Tibial nerve (tissue), 4 donors: ENCODE measurements at regions not wholly inside any gene's neighbourhood (a gene's known extent, or its start where the extent isn't known, plus 50 kb on each side); places are given as distances from the start of the nearest gene placed in this dataset. TPM values are rescaled to one million over a fixed set of nuclear protein-coding genes. Genes with fewer than 3 reads are reported as not detected.
"Not testable (repeated sequence)": the region's sequence is repeated elsewhere in the genome, so short reads cannot be mapped to it uniquely, and the experiment has no call there.

Experiments
- DNase-seq, 2 donors: peaks; one replicate each; pipeline ENCODE4 v3.0.0-alpha.2; 2019; ENCODE audit warnings: low spot score in 2 of 2
- H3K27ac ChIP-seq, 4 donors: fragments of 200-600 bp; sonication (generic) in 3 of 4; one replicate each; pipeline ENCODE4 v1.5.1; 2017 to 2019; ENCODE audit warnings: mild to moderate bottlenecking in 1 of 4
- H3K27me3 ChIP-seq, 2 donors: fragments of 200-600 bp; sonication (generic) in 1 of 2; one replicate each; pipeline versions ENCODE4 v1.5.1 to v1.6.0; 2017 to 2019
- H3K36me3 ChIP-seq, 3 donors: fragments of 200-600 bp; sonication (generic); one replicate each; pipeline ENCODE4 v1.5.1; 2018 to 2019
- H3K4me1 ChIP-seq, 4 donors: fragments of 200-600 bp; sonication (generic) in 3 of 4; one replicate each; pipeline ENCODE4 v1.5.1; 2017 to 2019
- H3K4me3 ChIP-seq, 4 donors: fragments of 200-600 bp; sonication (generic) in 3 of 4; one replicate each; pipeline ENCODE4 v1.5.1; 2017 to 2019; ENCODE audit warnings: mild to moderate bottlenecking in 1 of 4, moderate library complexity in 1 of 4
- H3K9me3 ChIP-seq, 4 donors: fragments of 200-600 bp; sonication (generic) in 3 of 4; one replicate each; pipeline ENCODE4 v1.5.1; 2017 to 2019
- CTCF ChIP-seq, 5 experiments: fragments of 200-600 bp in 3 of 5; fragments of 450-650 bp in 2 of 5; sonication (generic) in 3 of 5; IDR thresholded peaks; one replicate each; pipeline ENCODE4 v1.5.1; 2016 to 2019; ENCODE audit warnings: antibody characterized with exemption in 5 of 5, mild to moderate bottlenecking in 3 of 5, moderate library complexity in 2 of 5
- WGBS, 2 donors: methylation state at CpG; one replicate each; pipeline ENCODE4 v1.1.5; 2018; 5-methylcytosine and 5-hydroxymethylcytosine counted together
- small RNA-seq: library from RNA; depleted of rRNA; stranded (forward); fragments of <200 nt; gene quantifications from one replicate; pipeline ENCODE3, GENCODE V24; 2016

GRCh38 chrX:89350024-89350423 lies 571.7 kb upstream of the TGIF2LX start:
- H3K4me1 ChIP-seq: not testable (repeated sequence)
- 10 to 34% methylated on average over 4 to 10 of the region's 10 CpGs for WGBS, 2 donors
- peak in 1 of 5 experiments; percentile 13 for TF ChIP-seq CTCF (IDR thresholded peaks at IDR 0.05)

GRCh38 chrX:89369904-89370303 lies 551.8 kb upstream of the TGIF2LX start:
- DNase-seq, H3K4me1 ChIP-seq, H3K27ac ChIP-seq, H3K4me3 ChIP-seq, H3K36me3 ChIP-seq, H3K9me3 ChIP-seq, H3K27me3 ChIP-seq: not testable (repeated sequence)
- 91 to 95% methylated on average over 2 of the region's 2 CpGs for WGBS, 2 donors

More at GRCh38 chrX:89350024-89350423, 571.7 kb upstream of the TGIF2LX start:
- not testable (repeated sequence) for H3K27ac ChIP-seq, H3K9me3 ChIP-seq, DNase-seq, H3K36me3 ChIP-seq, H3K4me3 ChIP-seq, H3K27me3 ChIP-seq

DNA sequence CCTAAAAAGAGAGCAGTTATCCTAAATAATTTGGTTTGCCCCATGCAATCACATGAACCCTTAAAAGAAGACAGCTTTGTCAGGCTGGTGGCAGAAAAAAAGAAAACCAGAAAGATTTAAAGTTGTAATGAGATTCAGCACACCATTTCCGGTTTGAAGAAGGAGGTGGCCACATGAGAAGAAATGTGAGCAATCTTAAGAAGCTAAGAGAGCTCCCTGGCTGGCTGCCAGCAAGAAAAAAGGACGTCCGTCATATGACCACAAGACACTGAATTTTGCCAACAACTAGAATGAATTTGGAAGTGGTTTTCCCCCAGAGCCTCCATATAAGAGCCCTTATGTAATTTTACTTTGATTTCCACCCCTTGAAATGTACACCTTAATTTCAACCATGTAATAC lies 528.7 kb upstream of the TGIF2LX start:
- not testable (repeated sequence) for H3K36me3 ChIP-seq, DNase-seq, H3K27ac ChIP-seq, H3K4me1 ChIP-seq, H3K27me3 ChIP-seq, H3K4me3 ChIP-seq, H3K9me3 ChIP-seq
- whole genome bisulfite sequencing, 2 donors: 7 to 22% methylated on average over 3 of the region's 3 CpGs

GRCh38 chrX:89402818-89403217 lies 518.9 kb upstream of the TGIF2LX start:
- not testable (repeated sequence) for DNase-seq, H3K4me3 ChIP-seq, H3K9me3 ChIP-seq, H3K36me3 ChIP-seq, H3K27me3 ChIP-seq, H3K27ac ChIP-seq, H3K4me1 ChIP-seq

DNA sequence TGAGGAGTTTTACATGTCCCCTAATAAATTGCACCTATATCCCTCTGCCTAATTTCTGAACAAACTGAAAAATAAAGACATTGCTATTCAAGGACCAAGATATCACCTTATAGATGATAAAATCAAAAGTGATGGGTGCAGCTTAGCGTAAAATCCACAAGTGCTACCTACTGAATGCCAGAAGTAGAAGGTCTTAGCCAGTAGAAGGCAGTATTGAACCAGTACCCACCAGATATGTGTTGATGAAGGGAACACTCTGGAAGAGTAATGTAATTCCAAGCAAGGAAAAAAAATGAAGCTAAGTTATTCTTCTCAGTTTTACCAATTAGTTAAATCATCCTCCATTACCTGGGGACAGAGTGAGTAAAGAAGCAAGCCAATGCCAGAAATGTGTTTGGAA lies 516.6 kb upstream of the TGIF2LX start:
- H3K27ac ChIP-seq, DNase-seq, H3K9me3 ChIP-seq, H3K4me1 ChIP-seq, H3K27me3 ChIP-seq, H3K4me3 ChIP-seq, H3K36me3 ChIP-seq: not testable (repeated sequence)
- WGBS, 2 donors: 0 to 83% methylated on average over 1 of the region's 1 CpG

DNA sequence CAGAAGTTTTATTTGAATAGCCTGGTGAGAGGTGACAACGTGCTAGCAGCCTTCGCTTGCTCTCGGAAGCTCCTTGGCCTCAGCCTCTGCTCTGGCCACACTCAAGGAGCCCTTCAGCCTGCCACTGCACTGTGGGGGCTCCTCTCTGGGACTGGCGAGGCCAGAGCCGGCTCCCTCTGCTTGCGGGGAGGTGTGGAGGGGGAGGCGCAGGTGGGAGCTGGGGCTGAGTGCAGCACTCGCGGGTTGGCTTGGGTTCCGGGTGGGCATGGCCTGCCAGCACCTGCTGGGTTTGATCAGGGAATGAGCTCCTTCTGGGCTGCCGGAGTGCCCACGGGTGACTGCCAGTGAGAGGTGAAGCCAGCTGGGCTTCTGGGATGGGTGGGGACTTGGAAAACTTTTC lies 504.8 kb upstream of the TGIF2LX start:
- not testable (repeated sequence) for DNase-seq, H3K4me1 ChIP-seq, H3K36me3 ChIP-seq, H3K9me3 ChIP-seq, H3K27me3 ChIP-seq, H3K27ac ChIP-seq, H3K4me3 ChIP-seq
- 83 to 94% methylated on average over 2 to 10 of the region's 12 CpGs for WGBS, 2 donors

- not testable (repeated sequence) for H3K9me3 ChIP-seq, H3K27ac ChIP-seq, H3K27me3 ChIP-seq, H3K4me3 ChIP-seq, H3K4me1 ChIP-seq, H3K36me3 ChIP-seq, DNase-seq
- WGBS, 2 donors: 57% methylated on average over 1 of the region's 2 CpGs; no CpG with 5 or more reads in 1 of the 2 donors
Measured at GRCh38 chrX:89432652-89433231, 489.0 kb upstream of the TGIF2LX start.

Small RNA genes in the stretch of these regions (small RNA-seq; reads per million reads assigned to genes)
- gene SRIP2: not detected
